ENCODE measurements at regions not wholly inside any gene's neighbourhood (a gene's known extent, or its start where the extent isn't known, plus 50 kb on each side); places are given as distances from the start of the nearest gene placed in this dataset.
"Not testable (repeated sequence)": the region's sequence is repeated elsewhere in the genome, so short reads cannot be mapped to it uniquely, and the experiment has no call there.

- no peak for TF ChIP-seq CTCF (IDR thresholded peaks at IDR 0.05)
- H3K36me3 ChIP-seq, result no peaks in the 10 kb centered on the region
- ATAC-seq (no peak), DNase-seq (no peak)
- 92 to 93% methylated on average over 5 of the region's 5 CpGs for WGBS, 2 donors
- no peaks in the 10 kb centered on the region for H3K27me3 ChIP-seq
- H3K9me3 ChIP-seq, result no peaks in the 10 kb centered on the region
- peaks cover 0 to 26% (median 6%) of the 10 kb centered on the region in 9 donors for H3K4me1 ChIP-seq
- intact Hi-C loops (cut with DNase I), result no loop called here
- no peak overlapping the region for H3K27ac ChIP-seq
- no peak overlapping the region for H3K4me3 ChIP-seq
Observed at GRCh38 chr9:14989811-14990210, 79.6 kb upstream of the FREM1 start.

- peaks cover 0 to 23% (median 6%) of the 10 kb centered on the region in 9 donors for H3K4me1 ChIP-seq
- ATAC-seq; H3K9me3 ChIP-seq; H3K27ac ChIP-seq; intact Hi-C loops (cut with DNase I); H3K36me3 ChIP-seq; DNase-seq; H3K27me3 ChIP-seq; H3K4me3 ChIP-seq: not testable (repeated sequence)
- WGBS, 2 donors, result 90 to 92% methylated on average over 7 of the region's 7 CpGs
Observed at GRCh38 chr9:14989336-14989735, 79.1 kb upstream of the FREM1 start.

- no peak overlapping the region for H3K4me3 ChIP-seq
- no peaks in the 10 kb centered on the region for H3K27me3 ChIP-seq
- H3K36me3 ChIP-seq, result no peaks in the 10 kb centered on the region
- no peak for ATAC-seq
- no peak for TF ChIP-seq CTCF (IDR thresholded peaks at IDR 0.05)
- peaks cover 0 to 12% (median 0%) of the 10 kb centered on the region in 9 donors for H3K4me1 ChIP-seq
- 84 to 89% methylated on average over 1 of the region's 1 CpG for WGBS, 2 donors
- H3K9me3 ChIP-seq, result no peaks in the 10 kb centered on the region
- DNase-seq, result no peak
- intact Hi-C loops (cut with DNase I), result no loop called here
- no peak overlapping the region for H3K27ac ChIP-seq
Observed at GRCh38 chr9:14987858-14988257, 77.6 kb upstream of the FREM1 start.

- 85 to 93% methylated on average over 1 of the region's 1 CpG for WGBS, 2 donors
Observed at GRCh38 chr9:14985419-14985818, 75.2 kb upstream of the FREM1 start.

GRCh38 chr9:14983599-14983998 lies 73.4 kb upstream of the FREM1 start:
- Histone ChIP-seq H3K4me3 (no peak overlapping the region), H3K36me3 (no peaks in the 10 kb centered on the region), H3K9me3 (no peaks in the 10 kb centered on the region), H3K4me1 (no peaks in the 10 kb centered on the region), H3K27ac (no peak overlapping the region), H3K27me3 (no peaks in the 10 kb centered on the region)
- intact Hi-C loops (cut with DNase I), result no loop called here
- no peak for TF ChIP-seq CTCF (IDR thresholded peaks at IDR 0.05)
- no peak for ATAC-seq
- no peak for DNase-seq
- 93% methylated on average over 1 of the region's 1 CpG for WGBS, 2 donors

More at GRCh38 chr9:14985419-14985818, 75.2 kb upstream of the FREM1 start:
- DNase-seq (no peak), ATAC-seq (no peak)
- no peaks in the 10 kb centered on the region for H3K27me3 ChIP-seq
- H3K4me3 ChIP-seq, result no peak overlapping the region
- no peaks in the 10 kb centered on the region for H3K9me3 ChIP-seq
- no peak for TF ChIP-seq CTCF (IDR thresholded peaks at IDR 0.05)
- H3K36me3 ChIP-seq, result no peaks in the 10 kb centered on the region
- no peaks in the 10 kb centered on the region for H3K4me1 ChIP-seq
- intact Hi-C loops (cut with DNase I), result no loop called here
- H3K27ac ChIP-seq, result no peak overlapping the region

All from heart right ventricle (tissue), 16 donors.